Stimulated activated CD8-positive, alpha-beta memory T cell treated with anti-CD3 and anti-CD28 coated beads, Interleukin-2, amount 100 ng/mL, for 1 hour (primary cell): ENCODE measurements at regions not wholly inside any gene's neighbourhood (a gene's known extent, or its start where the extent isn't known, plus 50 kb on each side); places are given as distances from the start of the nearest gene placed in this dataset.

Source experiments
- DNase-seq, 2 donors: peaks; one replicate each; pipeline ENCODE4 v3.0.0-alpha.2; 2020; ENCODE audit warnings: low read depth in 2 of 2

DNA sequence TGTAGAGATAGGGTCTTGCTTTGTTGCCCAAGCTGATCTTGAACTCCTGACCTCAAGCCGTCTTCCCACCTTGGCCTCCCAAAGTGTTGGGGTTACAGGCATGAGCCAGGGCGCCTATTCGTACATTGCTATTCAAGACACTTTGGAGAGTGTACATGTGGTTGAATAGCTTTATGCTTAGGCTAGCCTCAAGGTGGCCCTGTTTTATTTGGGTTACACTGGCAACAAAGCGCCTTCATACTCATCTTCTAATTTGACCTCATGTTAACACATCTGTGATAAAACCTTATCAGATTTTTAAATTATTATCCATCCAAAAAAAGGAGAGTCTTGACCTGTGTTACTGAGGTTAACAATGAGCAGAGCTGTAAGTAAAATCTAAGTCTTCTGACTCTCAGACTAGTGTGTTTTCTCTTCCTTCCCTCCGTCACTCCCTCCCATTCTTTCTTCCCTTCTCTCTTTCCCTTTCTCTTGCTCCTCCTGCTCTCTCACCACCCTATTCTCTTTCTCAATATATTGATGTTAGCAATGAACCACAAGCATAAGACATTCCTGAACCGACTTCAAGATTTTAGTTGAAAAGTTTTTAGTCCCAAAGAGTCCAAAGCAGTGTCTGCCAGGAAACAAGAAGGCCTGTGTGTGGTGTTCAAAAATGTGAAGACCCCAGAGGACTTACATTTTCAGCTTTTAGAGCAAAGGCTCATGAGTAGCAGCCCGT, 603.7 kb upstream of the CFAP20DC start:
- no peak for DNase-seq

- no peak for DNase-seq
Measured at GRCh38 chr3:59644479-59645402, 594.9 kb upstream of the CFAP20DC start.

DNA sequence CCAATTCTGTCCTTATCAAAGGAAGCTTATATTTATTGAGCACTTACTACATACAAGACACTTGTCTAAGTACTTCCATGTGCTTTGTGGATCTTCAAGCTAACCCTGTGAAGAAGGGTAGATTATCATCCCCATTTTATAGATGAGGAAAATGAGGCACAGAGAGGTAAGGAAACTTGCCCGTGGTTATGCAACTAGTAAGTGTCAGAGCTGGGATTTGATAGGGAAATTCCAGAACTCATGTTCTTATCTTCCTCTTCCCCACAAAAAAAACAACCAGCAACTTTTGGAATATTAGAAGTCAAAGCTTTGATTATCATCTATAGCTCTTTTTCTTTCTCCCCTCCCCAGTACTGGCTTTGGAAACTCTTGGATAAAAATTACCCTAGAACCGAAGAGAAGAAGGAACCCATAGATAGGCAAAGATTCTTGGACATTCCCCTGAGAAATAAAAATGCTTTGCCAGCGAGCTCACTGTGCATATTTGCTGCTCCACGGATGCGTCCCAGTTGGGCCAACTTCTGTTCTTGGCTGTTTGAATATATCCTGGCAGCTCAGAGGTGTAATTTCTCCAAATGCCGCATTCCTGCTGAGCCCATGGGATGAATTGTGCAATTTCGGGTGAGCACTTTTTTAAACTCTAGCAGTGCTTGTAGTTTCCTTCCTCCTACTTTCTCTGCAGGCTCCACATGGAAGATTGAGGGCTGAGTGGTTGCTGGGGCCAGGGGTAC, 591.5 kb upstream of the CFAP20DC start:
- DNase-seq: no peak

DNA sequence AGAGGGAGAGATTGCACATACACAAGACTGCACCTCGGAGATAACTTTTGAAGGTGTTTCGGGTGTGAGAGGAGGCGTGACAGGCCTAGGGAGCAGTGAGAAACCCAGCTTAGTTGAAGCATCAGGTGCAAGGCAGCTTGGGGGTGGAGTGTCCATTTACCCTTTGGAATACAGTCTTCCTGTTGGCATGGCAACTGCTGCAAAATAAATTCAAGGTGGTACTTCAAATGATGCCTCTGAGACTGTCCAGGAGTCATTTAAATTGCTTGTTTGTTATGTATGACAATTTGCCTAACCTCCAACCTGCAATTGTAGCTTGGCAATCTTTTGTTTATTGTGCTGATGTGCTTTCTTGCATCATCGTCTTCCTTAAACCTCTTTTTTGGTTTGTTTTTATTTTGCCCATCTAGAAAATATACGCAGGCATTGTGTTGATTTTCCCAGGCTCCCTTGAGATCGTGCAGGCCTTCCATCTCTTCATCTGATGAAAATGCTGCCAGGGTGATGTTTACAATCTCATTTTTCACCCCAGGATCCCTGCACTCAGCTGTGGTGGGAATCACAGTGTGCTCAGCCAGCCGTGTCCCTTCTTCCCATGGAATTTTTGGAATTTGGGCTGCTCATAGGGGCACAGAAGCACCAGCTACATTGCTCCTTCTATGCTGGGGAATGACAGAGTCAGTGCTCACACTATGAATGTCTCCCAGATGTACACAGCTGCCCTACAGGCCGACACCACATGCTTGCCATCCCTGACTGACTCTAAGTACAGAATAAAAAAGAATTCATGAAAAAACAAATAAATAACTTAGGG, 583.1 kb upstream of the CFAP20DC start:
- DNase-seq: no peak

- no peak for DNase-seq
Measured at GRCh38 chr3:59631482-59631881, 581.7 kb upstream of the CFAP20DC start.

- DNase-seq: no peak
Measured at GRCh38 chr3:59621037-59621436, 571.2 kb upstream of the CFAP20DC start.

DNA sequence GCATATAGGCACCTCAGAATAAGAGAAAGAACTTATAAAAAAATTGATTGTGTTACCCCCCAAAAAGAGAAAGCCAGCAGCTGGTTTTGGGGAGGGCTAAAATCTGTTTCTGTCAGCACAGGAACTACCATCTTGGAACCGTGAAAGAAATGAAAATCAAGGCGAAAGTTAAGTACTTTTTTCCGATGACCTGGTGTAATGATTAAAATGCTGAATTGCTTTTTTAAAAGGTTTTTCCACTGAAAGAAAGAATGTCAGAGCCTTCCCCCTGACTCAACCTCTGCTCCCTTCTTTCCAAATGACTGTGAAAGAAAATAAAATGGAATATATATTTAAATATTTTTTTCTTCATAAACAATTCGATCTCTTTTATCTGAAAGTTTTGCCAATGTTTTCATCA, 570.5 kb upstream of the CFAP20DC start:
- no peak for DNase-seq

- DNase-seq: no peak
Measured at GRCh38 chr3:59612444-59612715, 562.6 kb upstream of the CFAP20DC start.

DNA sequence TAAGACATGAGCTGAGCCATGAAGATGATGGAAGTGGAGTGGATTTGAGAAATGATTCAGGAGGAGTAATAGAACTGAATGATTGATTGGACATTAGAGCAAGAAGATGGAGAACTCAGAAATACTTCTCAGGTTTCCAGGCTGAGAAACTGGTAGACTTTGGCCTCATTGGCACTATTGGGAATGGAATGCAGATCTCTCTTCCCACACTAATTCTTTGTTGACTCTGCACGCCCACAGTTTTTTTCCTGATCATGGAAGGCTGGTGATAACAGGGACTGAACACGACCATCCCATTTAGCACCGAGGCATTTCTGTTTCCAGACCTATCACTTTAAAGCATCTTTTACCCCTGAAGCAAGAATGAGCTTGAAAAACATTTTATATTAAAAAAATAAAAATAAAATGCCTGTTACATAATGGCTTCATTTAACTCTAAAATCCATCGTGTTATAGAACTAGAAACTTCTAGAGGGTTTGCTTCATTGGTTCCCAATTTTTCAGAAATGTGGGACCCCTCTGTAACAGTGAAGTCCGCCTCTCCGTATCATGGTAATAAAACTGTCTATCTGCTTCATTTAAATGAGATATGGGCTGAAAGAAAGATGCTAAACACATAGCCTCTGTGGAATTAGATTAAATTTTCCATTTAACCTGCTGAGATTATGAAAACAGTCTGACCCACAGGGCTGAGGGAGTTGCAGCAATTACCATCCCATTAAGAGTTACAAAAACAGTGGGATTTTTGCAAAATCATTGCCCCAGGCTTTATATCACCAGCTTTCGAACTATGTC, 562.0 kb upstream of the CFAP20DC start:
- no peak for DNase-seq

- DNase-seq: no peak
Measured at GRCh38 chr3:59609657-59610348, 560.0 kb upstream of the CFAP20DC start.

DNA sequence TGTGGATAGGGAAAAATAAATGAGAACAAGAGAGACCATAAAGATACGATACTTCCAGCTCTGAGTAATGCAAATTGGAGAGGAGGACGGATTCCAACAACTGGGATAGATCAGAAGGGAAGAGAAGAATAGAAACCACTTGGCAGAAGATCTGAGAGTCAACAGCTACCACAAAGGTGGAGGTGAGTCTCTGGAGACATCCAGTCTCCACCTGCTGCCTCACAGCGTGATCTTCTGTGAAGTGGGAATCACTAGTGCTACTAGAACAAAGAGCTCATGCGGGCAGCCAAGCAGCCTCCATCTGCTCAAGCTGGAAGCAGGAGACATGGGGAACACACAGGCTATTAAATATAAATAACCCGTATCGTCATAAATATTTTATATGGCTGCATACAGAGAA, 558.5 kb upstream of the CFAP20DC start:
- DNase-seq: no peak

DNA sequence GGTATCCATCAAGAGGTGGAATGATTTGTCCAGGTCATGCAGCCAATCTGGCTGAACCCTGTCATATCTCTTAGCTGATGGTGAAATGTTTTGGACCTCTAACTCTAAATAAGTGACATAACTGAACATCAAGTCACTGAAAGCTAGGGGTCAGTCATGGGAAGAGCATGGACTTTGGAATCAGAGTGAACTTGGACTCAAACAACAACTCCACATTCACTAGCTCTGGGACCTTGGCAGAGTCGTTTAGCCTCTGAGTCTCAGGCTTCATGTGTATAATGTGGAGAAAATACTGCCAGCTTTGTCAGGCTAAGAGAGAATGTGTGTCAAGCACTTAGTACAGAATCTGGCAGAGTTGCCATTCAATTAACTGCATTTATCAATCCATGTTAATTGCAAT, 557.8 kb upstream of the CFAP20DC start:
- no peak for DNase-seq

GRCh38 chr3:59606638-59607266, 556.9 kb upstream of the CFAP20DC start:
- no peak for DNase-seq

- no peak for DNase-seq
Measured at GRCh38 chr3:59605944-59606534, 556.2 kb upstream of the CFAP20DC start.

DNA sequence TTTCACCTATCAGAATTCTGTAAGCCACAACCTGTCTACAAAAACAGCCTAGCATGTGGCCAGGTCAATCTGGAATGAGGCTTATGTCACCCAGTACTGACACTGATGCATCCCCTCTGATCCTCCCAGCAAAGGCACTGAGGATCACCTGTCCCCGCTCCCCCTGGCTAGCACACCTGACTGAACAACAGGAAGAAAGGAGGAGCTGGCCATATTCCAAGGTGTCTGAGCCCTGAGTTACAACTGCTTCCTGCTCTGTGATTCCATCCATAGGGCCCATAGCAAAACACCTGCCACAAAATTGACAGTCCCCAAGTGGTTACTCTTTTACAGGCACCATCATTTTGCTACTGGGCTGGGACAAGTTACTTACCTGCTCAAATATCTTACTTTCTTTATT, 555.5 kb upstream of the CFAP20DC start:
- no peak for DNase-seq

DNA sequence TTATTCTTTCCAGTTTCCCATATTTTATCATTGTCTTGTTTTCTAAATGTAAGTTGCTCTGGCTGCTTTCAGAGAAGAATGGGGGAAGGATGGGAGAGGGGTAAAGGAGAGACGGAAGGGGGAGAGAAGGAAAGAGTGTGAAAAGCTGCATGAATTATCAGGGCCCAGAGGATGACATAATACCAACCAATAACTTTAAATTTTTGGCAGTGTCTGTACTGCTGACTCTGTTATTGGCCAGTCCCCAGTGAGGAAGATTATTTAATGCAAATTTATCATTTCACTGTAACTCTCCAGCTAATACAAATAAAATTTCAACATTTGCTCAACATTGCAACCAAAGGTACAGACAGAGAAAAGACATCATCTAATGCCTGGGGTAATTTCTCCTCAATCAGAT, 551.7 kb upstream of the CFAP20DC start:
- DNase-seq: no peak

- DNase-seq: no peak
Measured at GRCh38 chr3:59600631-59601030, 550.8 kb upstream of the CFAP20DC start.

- no peak for DNase-seq
Measured at GRCh38 chr3:59596741-59597140, 546.9 kb upstream of the CFAP20DC start.

DNA sequence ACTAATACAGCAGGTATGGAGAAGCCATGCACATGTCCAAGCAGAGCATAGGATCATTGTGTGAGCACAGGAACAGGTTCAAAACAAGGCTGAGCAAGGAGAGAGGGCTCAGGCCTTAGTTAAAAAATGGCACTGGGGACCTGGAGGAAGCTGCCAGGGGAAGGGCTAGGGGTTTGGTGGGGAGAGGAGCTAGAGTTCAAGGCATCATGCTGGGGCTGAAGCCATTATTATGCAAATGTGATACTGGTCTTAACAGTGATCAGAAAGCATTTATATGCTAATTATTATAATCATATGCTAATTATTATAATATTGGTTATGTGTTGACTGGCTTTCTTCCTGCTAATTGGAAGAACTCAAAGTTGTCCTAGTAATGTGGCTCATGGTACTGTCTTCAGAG, 546.0 kb upstream of the CFAP20DC start:
- DNase-seq: no peak

DNA sequence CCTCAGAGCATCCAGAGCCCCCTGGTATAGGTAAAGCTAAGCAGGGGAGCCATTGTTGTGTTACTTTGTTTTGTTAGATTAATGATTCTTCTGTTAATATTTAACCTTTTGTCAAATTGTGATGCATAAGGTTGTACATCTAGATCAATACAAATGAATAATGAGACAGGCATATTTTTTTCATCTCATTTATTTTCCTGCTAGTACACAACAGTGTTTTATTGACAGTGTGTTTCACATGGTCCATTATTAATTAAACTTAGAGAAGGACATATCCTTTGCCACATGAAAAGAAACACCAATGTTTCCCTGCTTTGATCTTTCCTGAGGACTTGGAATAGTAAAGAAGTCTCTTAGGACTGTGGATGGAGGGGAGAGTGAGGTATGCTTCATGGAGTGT, 543.6 kb upstream of the CFAP20DC start:
- DNase-seq: no peak
